ENCODE measurements at regions not wholly inside any gene's neighbourhood (a gene's known extent, or its start where the extent isn't known, plus 50 kb on each side); places are given as distances from the start of the nearest gene placed in this dataset.

- TF ChIP-seq CTCF (IDR thresholded peaks at IDR 0.05) (no peak), ZFX (IDR thresholded peaks at IDR 0.05; ENCODE audit: borderline replicate concordance) (no peak)
Observed at GRCh38 chr19:20250627-20251026, 83.6 kb downstream of the ZNF486 start.

Measured in 22Rv1 (cell line).